ENCODE measurements at regions not wholly inside any gene's neighbourhood (a gene's known extent, or its start where the extent isn't known, plus 50 kb on each side); places are given as distances from the start of the nearest gene placed in this dataset.

DNA sequence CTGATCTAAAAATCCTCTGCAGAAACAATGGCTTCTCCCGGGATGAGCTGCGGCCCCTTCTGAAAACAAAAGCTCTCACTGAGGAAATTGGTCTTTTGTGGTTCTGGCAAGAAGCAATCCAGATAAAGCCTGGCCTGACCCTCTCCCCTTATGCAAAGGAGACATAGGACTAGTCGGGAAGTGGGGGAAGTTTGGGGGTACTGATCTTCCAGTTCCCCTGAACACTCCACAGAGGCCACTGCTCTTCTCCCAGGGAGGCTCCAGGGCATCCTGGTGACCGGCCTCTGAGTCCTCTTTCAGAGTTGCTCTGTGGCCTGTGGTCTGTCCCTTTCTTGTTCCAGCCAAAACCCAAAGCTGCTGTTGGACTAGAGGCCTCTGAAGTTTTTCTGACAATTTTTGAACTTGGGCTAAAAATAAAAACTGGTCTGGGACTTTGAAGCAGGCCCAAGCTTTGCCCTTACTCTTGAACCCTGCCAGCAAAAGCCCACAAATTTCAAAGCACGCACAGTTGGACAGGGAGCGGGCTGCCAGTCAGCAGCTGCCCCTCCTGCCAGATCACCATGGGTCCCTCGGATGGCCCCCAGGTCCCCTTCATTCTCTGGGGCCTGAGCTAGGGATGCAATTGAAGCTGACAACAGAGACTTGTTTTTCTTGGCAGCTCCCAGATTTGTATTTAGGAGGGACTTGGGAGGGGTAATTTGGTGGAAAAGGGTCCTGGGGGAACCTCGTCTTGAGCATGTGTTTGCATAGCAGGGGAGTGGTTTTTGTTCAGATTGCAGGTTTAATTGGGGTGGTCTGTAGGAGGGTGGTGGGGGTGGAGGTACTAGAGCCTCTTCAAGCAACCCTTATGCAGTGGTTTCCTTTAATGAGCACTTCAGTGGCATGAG, 381.6 kb upstream of the CADM1 start:
- H3K4me1 Mint-ChIP-seq: peaks cover 37% of the 10 kb centered on the region
- H3K36me3 Mint-ChIP-seq: no peaks in the 10 kb centered on the region
- Histone ChIP-seq H4K20me1 (ENCODE audit: low read depth) (peaks cover 5% of the 10 kb centered on the region), H3K27me3 (no peaks in the 10 kb centered on the region), H3K4me3 (no peak overlapping the region), H3K4me1 (peaks cover 39% of the 10 kb centered on the region), H3K36me3 (no peaks in the 10 kb centered on the region), H3K9me3 (ENCODE audit: low read depth) (no peaks in the 10 kb centered on the region), H3K27ac (peak overlapping the region; percentile 68), H3K9ac (no peak overlapping the region), H3F3A (ENCODE audit: low read depth) (peaks cover 28% of the 10 kb centered on the region), H3K79me2 (ENCODE audit: low read depth) (no peaks in the 10 kb centered on the region), H3K4me2 (peak overlapping the region; percentile 66), H2AFZ (replicated peaks) (no peak overlapping the region)
- H3K4me3 Mint-ChIP-seq: no peak overlapping the region
- peak overlapping the region; percentile 77 for H3K27ac Mint-ChIP-seq
- TF ChIP-seq EZH2phosphoT487 (IDR thresholded peaks at IDR 0.05): no peak
- no peak for TF ChIP-seq EZH2 (IDR thresholded peaks at IDR 0.05)
- TF ChIP-seq, protein P1, sequence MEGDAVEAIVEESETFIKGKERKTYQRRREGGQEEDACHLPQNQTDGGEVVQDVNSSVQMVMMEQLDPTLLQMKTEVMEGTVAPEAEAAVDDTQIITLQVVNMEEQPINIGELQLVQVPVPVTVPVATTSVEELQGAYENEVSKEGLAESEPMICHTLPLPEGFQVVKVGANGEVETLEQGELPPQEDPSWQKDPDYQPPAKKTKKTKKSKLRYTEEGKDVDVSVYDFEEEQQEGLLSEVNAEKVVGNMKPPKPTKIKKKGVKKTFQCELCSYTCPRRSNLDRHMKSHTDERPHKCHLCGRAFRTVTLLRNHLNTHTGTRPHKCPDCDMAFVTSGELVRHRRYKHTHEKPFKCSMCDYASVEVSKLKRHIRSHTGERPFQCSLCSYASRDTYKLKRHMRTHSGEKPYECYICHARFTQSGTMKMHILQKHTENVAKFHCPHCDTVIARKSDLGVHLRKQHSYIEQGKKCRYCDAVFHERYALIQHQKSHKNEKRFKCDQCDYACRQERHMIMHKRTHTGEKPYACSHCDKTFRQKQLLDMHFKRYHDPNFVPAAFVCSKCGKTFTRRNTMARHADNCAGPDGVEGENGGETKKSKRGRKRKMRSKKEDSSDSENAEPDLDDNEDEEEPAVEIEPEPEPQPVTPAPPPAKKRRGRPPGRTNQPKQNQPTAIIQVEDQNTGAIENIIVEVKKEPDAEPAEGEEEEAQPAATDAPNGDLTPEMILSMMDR (IDR thresholded peaks at IDR 0.05): no peak
- peaks cover 5% of the 10 kb centered on the region for H3K27me3 Mint-ChIP-seq (ENCODE audit: insufficient read depth, low read depth)
- DNase-seq (ENCODE audit: low spot score): peak; percentile 73
- peaks cover 14% of the 10 kb centered on the region for H3K9me3 Mint-ChIP-seq

DNA sequence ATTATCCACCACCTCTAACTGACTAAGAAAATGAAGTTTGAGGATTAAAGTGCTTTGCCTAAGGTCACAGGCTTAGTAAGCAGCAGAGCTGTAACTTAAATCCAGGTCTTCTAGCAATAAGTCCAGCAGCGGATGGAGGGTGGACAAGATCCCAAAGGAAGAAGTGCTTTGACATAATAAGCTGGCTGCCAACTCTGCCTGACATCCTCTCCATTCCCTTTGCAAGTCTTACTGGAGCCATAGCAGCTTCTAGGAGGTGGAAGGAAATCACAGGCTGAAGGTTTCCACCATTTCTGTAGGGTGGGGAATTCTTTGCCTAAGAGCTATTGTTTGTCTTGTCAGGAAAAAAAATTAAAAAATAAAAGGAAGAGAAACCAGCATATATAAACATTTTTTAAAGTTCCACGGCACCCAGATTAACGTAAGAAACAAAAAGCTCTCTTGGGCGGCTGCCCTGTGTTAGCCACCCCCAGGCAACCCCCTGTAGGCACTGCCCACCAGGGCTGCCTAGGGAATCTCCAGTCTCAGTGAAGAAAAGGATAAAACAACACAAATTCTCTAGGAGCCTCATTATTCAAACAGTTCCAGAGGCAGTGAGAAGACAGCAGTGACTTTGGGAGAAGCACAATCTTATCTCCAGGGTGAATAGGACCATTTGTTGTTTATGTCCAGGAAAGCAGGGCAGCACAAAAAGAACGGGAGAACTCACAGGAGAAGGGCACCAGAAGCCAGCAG, 380.8 kb upstream of the CADM1 start:
- Mint-ChIP-seq H3K4me3 (no peak overlapping the region), H3K4me1 (peaks cover 37% of the 10 kb centered on the region), H3K27ac (peak overlapping the region; percentile 77), H3K27me3 (ENCODE audit: insufficient read depth, low read depth) (peaks cover 3% of the 10 kb centered on the region), H3K9me3 (peaks cover 19% of the 10 kb centered on the region), H3K36me3 (no peaks in the 10 kb centered on the region)
- no peak overlapping the region for H3K9ac ChIP-seq
- H4K20me1 ChIP-seq (ENCODE audit: low read depth): peaks cover 5% of the 10 kb centered on the region
- peaks cover 39% of the 10 kb centered on the region for H3K4me1 ChIP-seq
- H3K9me3 ChIP-seq (ENCODE audit: low read depth): no peaks in the 10 kb centered on the region
- peak overlapping the region; percentile 68 for H3K27ac ChIP-seq
- no peak for DNase-seq (ENCODE audit: low spot score)
- no peaks in the 10 kb centered on the region for H3K79me2 ChIP-seq (ENCODE audit: low read depth)
- H3F3A ChIP-seq (ENCODE audit: low read depth): peaks cover 28% of the 10 kb centered on the region
- H3K27me3 ChIP-seq: no peaks in the 10 kb centered on the region
- no peak overlapping the region for H2AFZ ChIP-seq (replicated peaks)
- H3K4me2 ChIP-seq: peak overlapping the region; percentile 66
- H3K4me3 ChIP-seq: no peak overlapping the region
- no peaks in the 10 kb centered on the region for H3K36me3 ChIP-seq
- no peak for TF ChIP-seq EZH2 (IDR thresholded peaks at IDR 0.05)
- no peak for TF ChIP-seq EZH2phosphoT487 (IDR thresholded peaks at IDR 0.05)
- TF ChIP-seq, protein P1 (IDR thresholded peaks at IDR 0.05): no peak

DNA sequence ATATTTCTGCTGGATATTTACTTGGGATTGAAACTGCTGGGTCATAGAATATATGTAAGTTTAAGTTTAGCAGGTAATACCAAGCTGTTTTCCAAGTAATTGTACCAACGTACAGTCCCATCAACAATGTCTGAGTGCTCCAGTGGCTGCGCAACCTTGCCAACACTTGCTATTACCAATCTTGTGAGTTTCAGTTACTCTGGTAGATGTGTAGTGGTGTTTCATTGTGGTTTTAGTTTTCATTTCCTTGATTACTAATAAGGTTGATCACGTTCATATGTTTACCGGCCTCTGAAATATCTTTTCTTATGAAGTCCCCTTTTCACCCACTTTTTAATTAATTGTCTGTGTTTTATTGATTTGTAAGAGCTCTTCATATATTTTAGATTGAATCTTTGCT, 370.6 kb upstream of the CADM1 start:
- Histone ChIP-seq H3K27ac (no peak overlapping the region), H3K9ac (no peak overlapping the region), H3K4me1 (peaks cover 12% of the 10 kb centered on the region), H3K27me3 (no peaks in the 10 kb centered on the region), H2AFZ (replicated peaks) (no peak overlapping the region), H3K9me3 (ENCODE audit: low read depth) (no peaks in the 10 kb centered on the region), H3K4me2 (no peak overlapping the region), H3K4me3 (no peak overlapping the region), H3K79me2 (ENCODE audit: low read depth) (no peaks in the 10 kb centered on the region), H3F3A (ENCODE audit: low read depth) (no peaks in the 10 kb centered on the region), H3K36me3 (no peaks in the 10 kb centered on the region), H4K20me1 (ENCODE audit: low read depth) (no peaks in the 10 kb centered on the region)
- no peaks in the 10 kb centered on the region for H3K36me3 Mint-ChIP-seq
- peaks cover 32% of the 10 kb centered on the region for H3K4me1 Mint-ChIP-seq
- no peak overlapping the region for H3K4me3 Mint-ChIP-seq
- no peak for DNase-seq (ENCODE audit: low spot score)
- H3K27me3 Mint-ChIP-seq (ENCODE audit: insufficient read depth, low read depth): peaks cover 4% of the 10 kb centered on the region
- peaks cover 4% of the 10 kb centered on the region for H3K9me3 Mint-ChIP-seq
- TF ChIP-seq EZH2phosphoT487 (IDR thresholded peaks at IDR 0.05): no peak
- no peak overlapping the region for H3K27ac Mint-ChIP-seq
